Activated T-helper 2 cell treated with anti-CD3 and anti-CD28 coated beads, Interferon-gamma antibody, Interleukin-2, Interleukin-4, amounts not matched to agents 10 μg/mL and 5 μg/mL and 100 μg/mL, durations not matched to agents 14 hours and 24 hours and 36 hours (primary cell): ENCODE measurements at regions not wholly inside any gene's neighbourhood (a gene's known extent, or its start where the extent isn't known, plus 50 kb on each side); places are given as distances from the start of the nearest gene placed in this dataset.
"Not testable (repeated sequence)": the region's sequence is repeated elsewhere in the genome, so short reads cannot be mapped to it uniquely, and the experiment has no call there.

Experiments used
- DNase-seq: peaks from one replicate; pipeline ENCODE4 v3.0.0; 2021; ENCODE audit warnings: low spot score
- H3K27ac Mint-ChIP-seq: one replicate; pipeline ENCODE4 v1.8.0; 2021; ENCODE audit warnings: mixed read lengths
- H3K27me3 Mint-ChIP-seq: one replicate; pipeline ENCODE4 v1.8.0; 2021; ENCODE audit warnings: low read depth, mixed read lengths
- H3K36me3 Mint-ChIP-seq: one replicate; pipeline ENCODE4 v1.8.0; 2021; ENCODE audit warnings: low read depth, mixed read lengths
- H3K4me1 Mint-ChIP-seq: one replicate; pipeline ENCODE4 v1.8.0; 2021; ENCODE audit warnings: low read depth, mixed read lengths
- H3K4me3 Mint-ChIP-seq: one replicate; pipeline ENCODE4 v1.8.0; 2021; ENCODE audit warnings: low read depth, mild to moderate bottlenecking, moderate library complexity, mixed read lengths
- H3K9me3 Mint-ChIP-seq: one replicate; pipeline ENCODE4 v1.8.0; 2021; ENCODE audit warnings: mixed read lengths
- intact Hi-C: fragments of 100-400 bp; cut with micrococcal nuclease; formaldehyde crosslinking; loops from one replicate; pipeline ENCODE4 v1.15.1; 2023

DNA sequence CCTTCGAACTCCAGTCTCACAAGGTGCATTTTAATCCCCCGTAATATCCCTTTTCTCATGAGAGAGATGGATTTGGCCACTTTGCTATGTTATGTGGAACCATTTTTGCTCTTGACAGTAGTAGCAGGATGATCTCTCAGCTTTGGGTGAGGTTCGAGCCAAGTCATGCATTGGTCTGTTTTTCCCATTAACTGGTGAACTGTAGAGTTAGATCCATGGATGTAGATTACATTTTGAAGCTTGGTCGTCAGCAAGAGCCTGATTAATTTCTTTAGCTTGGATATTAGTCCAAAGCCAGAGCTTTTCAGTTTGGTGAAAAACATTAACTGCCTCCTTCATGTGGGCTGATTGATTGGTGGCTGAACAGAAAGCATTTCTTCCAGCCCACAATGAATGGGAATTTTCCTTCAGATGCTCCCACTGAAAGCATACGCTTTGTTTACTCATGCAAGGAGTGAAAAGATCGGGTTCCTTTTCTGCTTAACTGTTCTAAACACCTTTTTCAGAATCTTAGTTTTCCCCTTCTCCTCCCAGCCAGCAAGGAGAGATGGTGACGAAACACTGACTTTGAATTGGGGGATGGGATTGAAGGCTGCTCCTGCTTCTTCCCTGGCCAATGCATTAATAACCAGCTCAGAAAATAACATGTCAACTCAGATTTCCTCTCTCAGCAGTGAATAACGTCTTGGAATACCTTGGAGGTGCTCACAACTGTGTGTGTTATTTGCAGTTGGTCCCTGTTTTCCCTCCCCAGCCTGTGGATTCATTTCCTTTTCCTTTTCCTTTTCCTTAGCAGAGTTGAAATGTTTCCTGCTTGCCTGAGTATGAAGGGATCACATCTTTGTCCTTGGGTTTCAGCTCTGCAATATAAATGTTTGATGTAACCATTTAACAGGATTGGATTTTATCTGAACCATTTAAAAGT lies 351.8 kb upstream of the FZD8 start:
- Mint-ChIP-seq H3K36me3 (no peaks in the 10 kb centered on the region), H3K27ac (no peak overlapping the region), H3K4me3 (no peak overlapping the region), H3K4me1 (no peaks in the 10 kb centered on the region), H3K9me3 (peaks cover 5% of the 10 kb centered on the region), H3K27me3 (no peaks in the 10 kb centered on the region)
- intact Hi-C loops = no loop called here
- DNase-seq = no peak

DNA sequence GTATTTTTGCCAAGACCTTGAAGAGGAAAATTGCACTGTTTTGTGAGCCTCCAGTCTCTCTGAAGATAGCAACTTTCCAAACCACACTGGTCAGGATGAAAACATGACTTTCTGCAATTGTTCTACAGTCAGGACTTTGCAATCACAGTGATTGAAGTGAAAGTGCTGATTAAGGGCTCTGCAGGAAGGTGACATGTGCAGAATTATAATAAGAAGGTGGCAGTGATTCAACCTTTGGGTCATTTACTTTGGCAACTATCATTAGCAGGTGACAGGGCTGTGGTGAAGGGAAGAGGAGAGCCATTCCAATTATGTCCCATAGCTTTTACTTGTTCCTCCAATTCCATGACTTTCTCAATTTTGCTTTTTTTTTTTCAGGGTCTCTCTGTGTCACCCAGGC lies 350.0 kb upstream of the FZD8 start:
- no peak overlapping the region for H3K27ac Mint-ChIP-seq
- H3K36me3 Mint-ChIP-seq = no peaks in the 10 kb centered on the region
- intact Hi-C loops = no loop called here
- no peaks in the 10 kb centered on the region for H3K4me1 Mint-ChIP-seq
- DNase-seq = no peak
- H3K27me3 Mint-ChIP-seq = no peaks in the 10 kb centered on the region
- no peak overlapping the region for H3K4me3 Mint-ChIP-seq
- no peaks in the 10 kb centered on the region for H3K9me3 Mint-ChIP-seq

- no peaks in the 10 kb centered on the region for H3K9me3 Mint-ChIP-seq
- no peaks in the 10 kb centered on the region for H3K4me1 Mint-ChIP-seq
- H3K27me3 Mint-ChIP-seq = no peaks in the 10 kb centered on the region
- no peak overlapping the region for H3K4me3 Mint-ChIP-seq
- DNase-seq = no peak
- H3K27ac Mint-ChIP-seq = no peak overlapping the region
- intact Hi-C loops = no loop called here
- H3K36me3 Mint-ChIP-seq = no peaks in the 10 kb centered on the region
These were observed 344.8 kb upstream of the FZD8 start for GRCh38 chr10:35986756-35987502.

- Mint-ChIP-seq H3K4me3 (no peak overlapping the region), H3K36me3 (no peaks in the 10 kb centered on the region), H3K4me1 (no peaks in the 10 kb centered on the region), H3K27me3 (no peaks in the 10 kb centered on the region), H3K27ac (no peak overlapping the region), H3K9me3 (no peaks in the 10 kb centered on the region)
- DNase-seq = no peak
- intact Hi-C loops = no loop called here
These were observed 337.0 kb upstream of the FZD8 start for GRCh38 chr10:35979116-35979515.

GRCh38 chr10:35973912-35974591 lies 332.0 kb upstream of the FZD8 start:
- intact Hi-C loops, H3K36me3 Mint-ChIP-seq, H3K9me3 Mint-ChIP-seq, DNase-seq, H3K27me3 Mint-ChIP-seq, H3K4me3 Mint-ChIP-seq, H3K27ac Mint-ChIP-seq, H3K4me1 Mint-ChIP-seq: not testable (repeated sequence)

GRCh38 chr10:35972275-35972674 lies 330.2 kb upstream of the FZD8 start:
- H3K4me3 Mint-ChIP-seq = no peak overlapping the region
- no peaks in the 10 kb centered on the region for H3K27me3 Mint-ChIP-seq
- no peak for DNase-seq
- no peaks in the 10 kb centered on the region for H3K4me1 Mint-ChIP-seq
- peaks cover 8% of the 10 kb centered on the region for H3K9me3 Mint-ChIP-seq
- no peaks in the 10 kb centered on the region for H3K36me3 Mint-ChIP-seq
- intact Hi-C loops = no loop called here
- no peak overlapping the region for H3K27ac Mint-ChIP-seq

GRCh38 chr10:35971397-35971796 lies 329.3 kb upstream of the FZD8 start:
- intact Hi-C loops = no loop called here
- peaks cover 13% of the 10 kb centered on the region for H3K9me3 Mint-ChIP-seq
- H3K36me3 Mint-ChIP-seq = no peaks in the 10 kb centered on the region
- H3K4me1 Mint-ChIP-seq = no peaks in the 10 kb centered on the region
- no peak for DNase-seq
- no peak overlapping the region for H3K4me3 Mint-ChIP-seq
- H3K27ac Mint-ChIP-seq = no peak overlapping the region
- no peaks in the 10 kb centered on the region for H3K27me3 Mint-ChIP-seq

DNA sequence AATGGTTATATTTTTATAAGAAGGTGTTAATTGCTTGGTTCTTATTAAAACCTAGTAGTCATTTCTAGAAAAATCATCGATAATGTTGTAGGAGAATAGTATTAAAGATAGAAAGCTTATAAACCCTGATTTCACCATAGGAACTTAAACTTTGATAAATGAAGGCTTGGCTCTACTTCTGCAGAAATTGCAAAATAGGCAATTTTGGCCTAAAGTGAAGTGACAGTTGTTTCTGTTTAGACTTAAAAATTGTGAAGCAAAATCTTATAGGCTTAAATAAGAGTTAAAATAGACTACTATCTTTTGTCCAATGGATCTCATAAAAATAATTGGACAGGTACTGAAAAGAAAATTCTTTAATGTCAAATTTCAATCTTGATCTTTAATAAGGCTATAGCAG lies 321.6 kb upstream of the FZD8 start:
- DNase-seq = no peak
- intact Hi-C loops = no loop called here
- Mint-ChIP-seq H3K27me3 (no peaks in the 10 kb centered on the region), H3K4me3 (no peak overlapping the region), H3K9me3 (peaks cover 24% of the 10 kb centered on the region), H3K36me3 (no peaks in the 10 kb centered on the region), H3K4me1 (no peaks in the 10 kb centered on the region), H3K27ac (no peak overlapping the region)

- H3K27ac Mint-ChIP-seq = no peak overlapping the region
- H3K36me3 Mint-ChIP-seq = no peaks in the 10 kb centered on the region
- DNase-seq = no peak
- H3K9me3 Mint-ChIP-seq = peaks cover 19% of the 10 kb centered on the region
- intact Hi-C loops = no loop called here
- H3K27me3 Mint-ChIP-seq = no peaks in the 10 kb centered on the region
- H3K4me3 Mint-ChIP-seq = no peak overlapping the region
- H3K4me1 Mint-ChIP-seq = no peaks in the 10 kb centered on the region
These were observed 319.4 kb upstream of the FZD8 start for GRCh38 chr10:35961501-35961900.

GRCh38 chr10:35959252-35959651 lies 317.2 kb upstream of the FZD8 start:
- intact Hi-C loops = no loop called here
- H3K27ac Mint-ChIP-seq = no peak overlapping the region
- H3K4me3 Mint-ChIP-seq = no peak overlapping the region
- H3K27me3 Mint-ChIP-seq = no peaks in the 10 kb centered on the region
- DNase-seq = no peak
- no peaks in the 10 kb centered on the region for H3K4me1 Mint-ChIP-seq
- H3K36me3 Mint-ChIP-seq = no peaks in the 10 kb centered on the region
- peaks cover 16% of the 10 kb centered on the region for H3K9me3 Mint-ChIP-seq

GRCh38 chr10:35958609-35959008 lies 316.5 kb upstream of the FZD8 start:
- H3K27ac Mint-ChIP-seq, H3K27me3 Mint-ChIP-seq, H3K4me1 Mint-ChIP-seq, DNase-seq, H3K36me3 Mint-ChIP-seq, intact Hi-C loops, H3K4me3 Mint-ChIP-seq: not testable (repeated sequence)
- peaks cover 16% of the 10 kb centered on the region for H3K9me3 Mint-ChIP-seq

DNA sequence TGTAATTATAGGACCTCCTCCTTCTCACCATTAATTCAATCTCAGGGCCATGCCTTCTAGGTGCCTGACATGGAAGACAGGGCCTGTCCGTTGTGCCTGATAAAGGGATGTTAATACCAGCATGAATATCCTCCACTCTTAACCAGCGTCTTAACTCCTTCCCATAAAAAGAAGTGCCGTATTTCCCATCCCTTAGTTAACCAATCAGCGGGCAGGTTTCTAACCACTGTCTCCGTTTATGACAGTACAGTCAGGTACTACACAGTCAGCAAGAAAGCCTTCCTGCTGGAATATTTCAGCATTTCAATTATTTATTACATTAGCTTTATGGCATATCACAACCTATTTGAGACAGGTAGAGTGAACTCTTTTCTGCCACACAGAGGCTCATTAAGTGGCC lies 308.6 kb upstream of the FZD8 start:
- Mint-ChIP-seq H3K27me3 (no peaks in the 10 kb centered on the region), H3K27ac (no peak overlapping the region), H3K4me3 (no peak overlapping the region), H3K36me3 (no peaks in the 10 kb centered on the region), H3K4me1 (no peaks in the 10 kb centered on the region), H3K9me3 (peaks cover 8% of the 10 kb centered on the region)
- no peak for DNase-seq
- intact Hi-C loops = no loop called here

DNA sequence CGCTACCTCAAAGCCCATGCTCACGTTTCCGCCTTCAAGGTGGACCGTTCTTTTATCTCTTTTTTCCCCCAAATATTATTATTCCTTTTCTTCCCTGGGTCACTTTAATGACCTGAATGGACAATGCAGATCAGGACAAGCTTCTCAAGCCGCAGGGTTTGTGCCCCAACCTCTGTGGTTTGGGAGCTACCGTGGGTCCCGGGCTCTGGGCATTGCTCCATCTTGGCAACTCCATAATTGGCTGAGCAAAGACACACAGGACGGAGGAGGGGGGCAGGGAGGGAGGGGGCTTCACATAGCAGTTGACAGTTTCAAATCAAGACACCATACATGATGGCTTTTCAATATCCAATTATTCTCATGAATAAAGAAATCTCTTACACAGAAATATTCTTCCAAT lies 308.1 kb upstream of the FZD8 start:
- intact Hi-C loops = no loop called here
- H3K9me3 Mint-ChIP-seq = peaks cover 4% of the 10 kb centered on the region
- H3K4me1 Mint-ChIP-seq = no peaks in the 10 kb centered on the region
- no peaks in the 10 kb centered on the region for H3K27me3 Mint-ChIP-seq
- no peaks in the 10 kb centered on the region for H3K36me3 Mint-ChIP-seq
- H3K27ac Mint-ChIP-seq = no peak overlapping the region
- no peak for DNase-seq
- H3K4me3 Mint-ChIP-seq = no peak overlapping the region
